HG03103 (cell line): ENCODE measurements at regions not wholly inside any gene's neighbourhood (a gene's known extent, or its start where the extent isn't known, plus 50 kb on each side); places are given as distances from the start of the nearest gene placed in this dataset.

Source experiments
- ATAC-seq: cut with Tn5 transposase; IDR thresholded peaks from one replicate; pipeline ENCODE4 v1.9.1; 2021; ENCODE audit warnings: low read depth; ENCODE audit not compliant: unreplicated experiment

GRCh38 chr18:57921708-57922107 lies 118.6 kb upstream of the ATP8B1 start:
- ATAC-seq = no peak

- ATAC-seq = no peak
These were observed 116.9 kb upstream of the ATP8B1 start for GRCh38 chr18:57920036-57920435.

- ATAC-seq = no peak
These were observed 115.5 kb upstream of the ATP8B1 start for GRCh38 chr18:57918601-57919000.

GRCh38 chr18:57916684-57917083 lies 113.6 kb upstream of the ATP8B1 start:
- no peak for ATAC-seq

DNA sequence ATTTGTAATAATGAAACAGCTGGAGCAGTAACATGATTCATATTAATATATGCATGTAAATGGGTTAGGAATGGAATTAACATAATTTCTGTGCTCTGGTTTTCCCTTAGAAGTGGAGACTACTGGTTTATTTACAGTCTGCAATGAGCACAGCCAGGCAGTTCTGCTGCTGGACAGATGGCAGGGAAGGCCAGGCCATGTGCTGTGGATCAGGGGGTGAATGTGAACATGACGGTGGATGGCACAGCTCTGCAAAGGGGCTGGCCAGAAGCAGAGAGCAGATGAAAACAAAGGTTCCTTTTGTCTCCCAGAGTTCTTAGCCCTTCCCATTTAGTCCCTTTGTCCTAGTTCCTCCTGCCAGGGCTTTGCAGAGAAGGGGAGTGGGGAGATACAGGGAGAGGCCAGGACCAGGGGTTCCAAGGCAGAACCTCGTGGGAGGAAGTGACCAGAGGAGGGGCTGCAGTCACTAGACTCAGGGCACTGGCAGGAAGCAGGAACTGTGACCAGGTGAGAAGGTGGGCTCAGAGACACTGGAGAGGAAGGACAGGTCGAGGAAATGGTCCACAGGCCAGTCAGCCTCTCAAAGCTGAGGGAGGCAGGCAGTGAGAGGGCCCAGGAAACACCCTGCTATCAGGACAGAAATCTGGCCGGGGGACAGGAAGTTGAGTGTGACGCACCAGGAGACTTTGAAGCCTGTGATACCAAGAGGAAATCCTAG lies 112.9 kb upstream of the ATP8B1 start:
- no peak for ATAC-seq

GRCh38 chr18:57915248-57915647 lies 112.1 kb upstream of the ATP8B1 start:
- no peak for ATAC-seq

- ATAC-seq = no peak
These were observed 110.6 kb upstream of the ATP8B1 start for GRCh38 chr18:57913686-57914085.

DNA sequence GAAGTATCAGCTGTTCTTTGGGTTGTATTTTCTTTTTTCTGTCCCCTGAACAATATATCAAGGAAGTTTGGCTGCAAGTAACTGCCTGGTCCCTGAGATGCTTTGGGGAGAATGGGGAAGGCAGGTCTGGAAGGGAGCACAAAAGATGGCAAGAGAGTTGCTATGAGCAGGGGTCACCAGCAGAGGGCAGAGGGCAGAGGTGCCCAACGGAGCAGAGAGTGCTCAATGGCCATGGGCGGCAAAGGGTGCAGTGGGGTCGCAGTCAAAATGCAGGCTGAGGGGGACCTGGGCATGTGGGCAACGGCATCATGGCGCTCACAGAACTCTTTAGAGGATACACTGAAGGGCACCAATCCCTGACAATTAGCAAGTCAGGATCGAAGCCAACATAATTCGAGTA lies 107.7 kb upstream of the ATP8B1 start:
- no peak for ATAC-seq

DNA sequence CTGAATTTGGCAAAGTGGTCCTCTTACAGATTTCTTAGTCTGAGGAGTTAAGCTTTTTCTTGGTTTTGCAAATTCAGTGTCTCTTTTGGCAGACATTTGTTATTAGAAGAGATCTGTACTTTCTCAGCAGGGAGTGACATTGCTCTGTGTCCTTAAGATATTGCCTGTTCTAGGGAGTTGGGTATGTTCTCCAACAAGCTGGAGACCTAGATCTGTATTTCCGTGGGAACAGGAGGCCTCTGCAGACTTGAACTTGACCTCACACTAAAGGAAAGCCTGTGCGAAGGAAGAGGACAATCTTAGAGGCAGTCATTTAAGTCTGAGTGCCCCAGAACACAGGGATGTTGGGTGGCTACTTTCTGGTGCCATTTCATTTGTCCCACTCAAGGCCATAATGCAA lies 107.0 kb upstream of the ATP8B1 start:
- ATAC-seq = no peak

- ATAC-seq = no peak
These were observed 106.5 kb upstream of the ATP8B1 start for GRCh38 chr18:57909620-57910019.

GRCh38 chr18:57908092-57908491 lies 105.0 kb upstream of the ATP8B1 start:
- ATAC-seq = no peak

DNA sequence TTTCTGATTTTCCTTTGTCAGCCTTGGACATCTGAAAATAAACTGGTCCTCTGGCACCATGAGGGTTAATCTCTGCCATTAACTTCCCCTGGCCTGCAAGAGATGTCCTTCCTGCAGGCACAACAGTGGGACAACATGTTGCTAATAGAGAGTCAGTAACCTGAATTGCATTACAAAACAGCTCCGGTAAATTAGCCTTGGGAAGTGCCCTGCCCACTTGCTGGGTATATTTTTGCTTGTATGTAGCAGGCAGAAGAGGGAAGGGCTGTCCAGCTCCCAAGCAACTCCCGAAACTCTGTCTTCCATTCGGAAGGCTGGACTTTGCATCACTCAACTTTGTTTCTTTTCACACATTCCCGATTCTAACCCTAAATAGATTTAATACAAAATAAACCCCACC lies 104.4 kb upstream of the ATP8B1 start:
- ATAC-seq = no peak

GRCh38 chr18:57906852-57907251 lies 103.7 kb upstream of the ATP8B1 start:
- no peak for ATAC-seq

DNA sequence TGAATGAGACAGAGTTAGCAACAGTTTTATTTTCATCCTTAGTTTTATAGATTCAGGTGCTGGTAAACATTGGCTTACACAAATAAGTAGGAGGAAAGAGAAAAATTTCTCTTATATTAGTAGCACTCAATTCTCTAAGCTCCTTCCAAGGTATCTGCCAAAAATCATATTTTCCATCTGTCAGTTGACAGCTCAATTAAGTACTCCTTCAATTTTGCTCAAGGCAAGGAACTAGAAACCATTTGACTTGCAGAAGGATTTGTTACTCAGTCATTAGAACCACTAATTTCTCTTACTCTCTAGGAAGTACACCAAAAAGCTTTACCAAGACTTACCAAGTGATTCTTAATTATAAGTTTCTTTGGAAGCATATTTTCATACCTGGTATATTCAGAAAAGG lies 101.4 kb upstream of the ATP8B1 start:
- ATAC-seq = no peak

GRCh38 chr18:57902721-57903120 lies 99.6 kb upstream of the ATP8B1 start:
- no peak for ATAC-seq

DNA sequence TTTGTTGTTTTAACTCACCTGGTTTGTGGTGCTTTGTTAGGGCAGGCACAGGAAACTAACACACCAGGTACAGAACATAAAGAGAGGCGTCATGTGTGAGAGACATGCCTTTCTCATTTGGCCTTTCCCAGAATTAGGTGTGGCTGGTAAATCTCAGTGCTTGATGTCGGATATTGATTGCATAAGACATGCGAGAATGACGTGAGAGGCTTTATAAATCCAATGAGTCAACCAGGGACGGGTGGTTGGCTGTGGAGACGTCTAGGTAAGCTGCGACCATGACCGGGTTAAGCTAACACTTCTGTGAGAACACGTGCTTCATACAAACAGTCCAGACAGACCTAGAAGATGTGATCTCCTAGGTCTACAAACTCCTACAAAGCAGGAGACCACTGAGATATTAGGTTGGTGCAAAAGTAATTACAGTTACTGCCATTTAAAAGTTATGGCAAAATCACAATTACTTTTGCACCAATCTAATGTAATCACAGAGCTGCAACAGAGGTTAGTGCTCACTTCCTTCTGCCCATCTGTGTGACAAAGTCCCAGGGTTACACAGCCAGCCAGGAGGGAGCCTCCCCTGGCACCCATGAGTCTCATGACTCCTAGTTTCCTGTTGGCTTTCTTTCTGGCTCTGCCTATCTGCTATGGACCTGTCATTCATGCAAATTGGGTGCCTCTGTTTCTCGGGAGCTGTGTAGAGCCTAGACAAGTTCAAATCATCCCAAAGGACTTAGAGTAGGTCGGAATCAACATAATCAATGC lies 98.9 kb upstream of the ATP8B1 start:
- ATAC-seq = no peak

DNA sequence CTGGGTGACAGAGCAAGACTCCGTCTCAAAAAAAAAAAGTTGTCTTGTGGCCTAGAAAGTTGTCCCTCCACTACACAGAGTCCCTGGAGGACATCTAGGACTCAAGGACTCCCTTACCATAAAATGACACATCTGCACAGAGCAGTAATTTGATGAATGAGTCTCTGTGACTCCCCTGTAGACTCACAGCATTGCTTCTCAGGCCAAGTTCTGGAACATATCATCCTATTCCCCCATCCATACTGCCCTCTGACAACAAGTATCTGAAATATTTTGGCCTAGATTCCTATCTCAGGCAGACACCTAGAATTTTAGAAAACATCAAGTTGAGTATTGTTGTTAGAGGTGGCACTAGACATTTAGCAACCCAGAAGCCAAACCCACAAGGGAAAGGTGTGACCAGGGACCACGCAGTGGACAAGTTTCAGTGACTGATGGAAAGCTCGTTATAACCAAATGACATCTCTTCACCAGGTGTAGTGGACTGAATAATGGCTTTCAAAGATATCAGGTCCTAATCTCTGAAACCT lies 97.9 kb upstream of the ATP8B1 start:
- no peak for ATAC-seq

GRCh38 chr18:57898506-57899124 lies 95.5 kb upstream of the ATP8B1 start:
- no peak for ATAC-seq

DNA sequence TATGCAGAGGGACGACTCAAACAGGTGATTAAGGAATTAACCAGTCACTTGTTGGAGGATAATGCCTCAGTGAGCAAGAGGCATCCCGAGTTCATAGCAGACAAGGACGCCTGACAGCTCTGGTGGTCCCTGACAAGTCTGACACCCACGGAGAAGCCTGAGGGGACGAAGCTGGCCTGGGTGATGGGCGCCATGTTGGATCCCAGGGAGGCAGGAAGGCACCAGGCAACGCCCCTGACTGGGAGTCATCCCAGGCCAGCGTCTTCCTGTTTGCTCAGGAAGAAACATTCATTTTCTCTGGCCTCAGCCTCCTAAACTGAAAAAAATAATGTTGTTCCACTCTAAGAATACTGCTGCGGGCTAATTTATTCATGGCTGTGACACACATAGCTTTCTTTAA lies 92.1 kb upstream of the ATP8B1 start:
- no peak for ATAC-seq

- ATAC-seq = no peak
These were observed 88.7 kb upstream of the ATP8B1 start for GRCh38 chr18:57891707-57892391.

DNA sequence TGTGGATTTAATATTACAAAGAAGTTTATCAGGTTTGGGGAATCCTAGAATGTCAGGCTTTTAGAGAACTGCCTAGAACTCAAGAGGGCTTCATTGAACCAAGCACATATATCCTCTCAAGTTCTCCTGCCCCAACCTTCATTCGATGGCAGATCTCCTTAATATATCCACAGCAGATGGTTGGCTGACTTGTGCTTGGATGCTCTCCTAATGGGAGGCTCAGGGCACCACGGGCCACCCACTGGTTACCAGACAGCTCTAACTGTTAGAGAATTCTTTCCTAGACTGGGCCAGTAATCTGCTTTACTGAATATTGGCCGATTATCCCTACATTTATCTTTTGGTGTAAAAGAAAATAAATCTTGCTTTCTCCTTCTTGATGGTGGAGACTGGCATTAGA lies 87.2 kb upstream of the ATP8B1 start:
- ATAC-seq = no peak
